ENCODE measurements at regions not wholly inside any gene's neighbourhood (a gene's known extent, or its start where the extent isn't known, plus 50 kb on each side); places are given as distances from the start of the nearest gene placed in this dataset.

DNA sequence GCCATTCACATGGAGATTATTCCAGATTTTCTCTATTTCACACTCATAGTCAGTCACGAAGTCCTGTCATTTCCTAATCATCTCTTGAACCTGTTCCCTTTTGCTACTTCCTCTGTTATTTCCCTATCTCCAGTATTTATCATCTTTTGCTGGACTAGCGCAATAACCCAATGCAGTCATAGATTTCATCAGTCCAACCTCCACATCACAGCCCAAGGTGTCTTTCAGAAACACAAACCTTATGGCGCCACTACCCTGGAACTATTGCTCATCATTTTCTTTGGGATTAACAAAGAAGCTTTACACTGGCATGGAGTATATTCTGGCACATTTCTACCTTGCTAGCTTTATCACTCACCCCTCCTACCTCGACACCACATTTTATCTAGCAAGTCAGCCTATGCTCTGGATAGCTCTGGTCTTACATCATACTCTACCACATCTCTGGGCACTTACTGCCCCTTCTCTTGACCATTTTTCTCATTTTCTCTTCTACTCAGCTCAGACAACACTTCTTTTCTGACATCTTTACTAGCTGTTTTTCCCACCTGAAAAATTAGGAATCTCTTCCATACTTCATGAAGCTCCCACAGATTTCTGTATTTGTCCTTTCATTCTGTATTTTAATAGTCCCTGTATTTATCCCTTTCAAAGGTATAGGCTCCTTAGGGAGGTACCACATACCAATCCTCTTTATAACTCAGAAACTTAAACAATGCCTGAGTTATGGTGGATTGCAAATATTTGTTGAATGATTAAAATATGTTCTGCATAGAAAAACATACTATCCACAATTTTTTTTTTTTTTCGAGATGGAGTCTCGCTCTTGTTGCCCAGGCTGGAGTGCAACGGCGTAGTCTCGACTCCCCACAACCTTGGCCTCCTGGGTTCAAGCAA is 534.7 kb downstream of the KLF12 start:
- ATAC-seq, result no peak

DNA sequence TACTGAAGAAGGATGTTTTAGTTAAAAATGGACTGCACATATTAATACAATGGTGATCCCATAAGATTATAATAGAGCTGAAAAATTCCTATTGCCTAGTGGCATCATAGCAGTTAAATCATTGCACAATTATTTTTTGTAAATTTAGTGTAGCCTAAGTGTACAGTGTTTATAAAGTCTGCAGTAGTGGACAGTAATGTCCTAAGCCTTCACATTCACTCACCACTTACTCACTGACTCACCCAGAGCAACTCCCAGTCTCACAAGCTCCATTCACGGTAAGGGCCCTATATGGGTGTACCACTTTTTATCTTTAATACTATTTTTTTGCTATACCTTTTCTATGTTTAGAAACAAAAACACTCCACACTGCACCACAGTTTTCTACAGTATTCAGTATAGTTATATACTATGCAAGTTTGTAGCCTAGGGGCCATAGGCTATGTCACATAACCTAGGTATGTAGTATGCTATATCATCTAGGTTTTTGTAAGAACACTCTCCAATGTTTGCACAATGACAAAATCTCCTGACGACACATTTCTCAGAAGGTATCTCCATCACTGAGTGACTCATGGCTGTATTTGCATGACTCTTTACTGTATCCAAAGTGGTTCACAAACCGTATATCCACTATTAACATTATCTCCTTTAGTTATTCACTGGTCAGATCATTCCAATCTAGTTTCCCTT is 536.0 kb downstream of the KLF12 start:
- DNase-seq (no peak), ATAC-seq (no peak)
- intact Hi-C loops (cut with DNase I), result no loop called here

More for the DNA sequence above, 534.7 kb downstream of the KLF12 start:
- DNase-seq, result no peak
- intact Hi-C loops (cut with DNase I), result no loop called here

GRCh38 chr13:73596382-73596781 is 537.6 kb downstream of the KLF5 start:
- DNase-seq (no peak), ATAC-seq (no peak)
- intact Hi-C loops (cut with DNase I), result no loop called here

DNA sequence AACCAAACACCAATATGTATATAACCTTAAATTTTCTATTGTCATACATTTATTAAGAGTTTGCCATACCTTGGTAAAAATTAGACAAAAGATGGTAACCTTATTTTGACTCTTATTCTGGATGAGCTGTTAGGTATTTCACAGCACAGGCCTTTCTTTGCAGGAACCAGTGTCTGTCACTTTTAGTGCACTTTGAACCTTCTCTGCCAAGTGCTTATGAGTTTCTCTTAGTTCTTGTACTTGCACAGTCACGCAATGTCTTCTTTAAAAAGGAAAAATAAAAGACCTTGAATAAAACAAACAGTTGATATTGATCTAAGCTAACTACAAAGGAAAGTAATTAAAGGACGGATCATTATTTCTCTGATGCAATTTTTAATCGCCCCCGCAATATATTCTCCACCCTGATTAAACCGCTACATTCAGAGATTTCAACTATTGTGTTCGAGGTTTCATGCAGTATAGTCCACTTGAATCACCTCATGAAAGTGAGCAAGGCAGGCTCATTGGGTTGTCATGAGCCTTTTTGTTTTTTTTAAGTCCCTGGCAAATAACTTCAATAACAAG is 534.5 kb downstream of the KLF5 start:
- DNase-seq (no peak), ATAC-seq (no peak)
- intact Hi-C loops (cut with DNase I), result no loop called here

GRCh38 chr13:73591861-73592260 is 533.1 kb downstream of the KLF5 start:
- DNase-seq (no peak), ATAC-seq (no peak)
- intact Hi-C loops (cut with DNase I), result no loop called here

DNA sequence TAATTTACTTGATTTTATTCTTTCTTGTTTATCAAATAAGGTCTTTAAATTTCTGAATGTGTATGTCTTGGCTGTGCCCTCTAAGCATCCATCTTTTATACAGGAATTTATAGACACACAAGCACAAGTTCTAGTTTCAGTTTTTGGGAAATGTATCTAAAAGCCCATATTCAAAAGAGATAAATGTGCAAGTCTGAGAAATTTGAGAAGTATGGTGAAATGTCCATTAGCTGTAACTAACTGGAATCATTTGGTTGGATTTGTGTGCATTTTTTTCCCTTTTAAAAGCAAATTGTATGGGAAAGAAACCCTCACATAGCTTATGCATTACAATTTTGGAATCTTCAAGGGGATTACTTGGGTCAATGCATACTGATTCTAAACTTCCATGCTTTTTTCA is 532.0 kb downstream of the KLF5 start:
- DNase-seq, result no peak
- intact Hi-C loops (cut with DNase I), result no loop called here
- ATAC-seq, result no peak

DNA sequence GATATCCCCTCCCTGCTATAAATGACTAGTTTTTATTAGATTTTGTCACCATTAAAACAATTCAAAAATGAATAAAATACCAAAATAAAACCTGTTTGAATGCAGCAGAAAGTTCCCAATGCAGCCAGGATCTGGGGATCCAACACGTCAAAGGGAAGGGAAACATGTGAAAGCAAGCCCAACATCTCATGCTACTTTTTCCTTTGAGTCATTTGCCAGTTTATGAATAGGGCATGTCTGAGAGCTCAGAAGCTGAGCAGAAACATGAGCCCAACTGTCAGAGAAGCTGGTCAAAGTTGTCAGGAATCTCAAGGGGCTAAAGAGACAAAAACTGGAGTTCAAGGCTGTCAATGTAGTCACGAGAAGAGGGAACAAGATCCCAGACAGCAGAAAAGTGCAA is 526.4 kb downstream of the KLF5 start:
- intact Hi-C loops (cut with DNase I), result no loop called here
- no peak for DNase-seq
- ATAC-seq, result no peak

- no peak for DNase-seq
- ATAC-seq, result no peak
- intact Hi-C loops (cut with DNase I), result no loop called here
Observed at GRCh38 chr13:73583331-73583730, 524.5 kb downstream of the KLF5 start.

DNA sequence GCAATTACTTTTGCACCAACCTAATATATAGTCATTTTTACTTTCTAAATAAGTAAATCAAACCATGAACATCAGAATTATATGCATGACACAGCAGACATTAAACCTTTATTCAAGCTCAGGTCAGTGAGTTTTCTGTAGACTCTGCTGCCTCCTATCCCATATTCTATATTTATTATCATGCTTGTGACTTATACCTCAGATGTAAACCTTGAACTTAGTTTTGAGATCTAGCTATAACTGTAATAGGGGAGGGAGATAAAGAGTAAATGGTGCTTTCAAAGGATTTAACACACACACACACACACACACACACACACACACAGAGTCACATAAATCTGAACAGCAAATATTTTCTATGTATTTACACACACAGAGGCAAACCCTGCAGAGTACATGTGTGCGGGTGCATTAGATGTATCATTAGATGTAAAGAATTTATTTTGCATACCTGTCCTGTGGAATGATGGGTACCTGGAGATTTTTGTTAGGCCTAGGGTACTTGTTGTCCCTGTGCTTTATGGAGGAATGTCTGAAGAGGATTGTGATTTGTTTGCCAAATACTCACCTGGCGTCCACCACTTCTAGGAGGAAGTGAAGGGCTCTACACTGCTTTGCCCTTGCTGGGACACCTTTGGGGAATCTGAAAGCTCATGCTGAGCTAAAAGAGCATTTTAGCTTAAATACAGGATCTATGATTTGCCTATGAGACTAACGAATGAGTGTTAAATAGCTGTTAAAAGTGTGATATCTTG is 521.9 kb downstream of the KLF5 start:
- ATAC-seq, result no peak
- DNase-seq, result no peak
- intact Hi-C loops (cut with DNase I), result no loop called here

DNA sequence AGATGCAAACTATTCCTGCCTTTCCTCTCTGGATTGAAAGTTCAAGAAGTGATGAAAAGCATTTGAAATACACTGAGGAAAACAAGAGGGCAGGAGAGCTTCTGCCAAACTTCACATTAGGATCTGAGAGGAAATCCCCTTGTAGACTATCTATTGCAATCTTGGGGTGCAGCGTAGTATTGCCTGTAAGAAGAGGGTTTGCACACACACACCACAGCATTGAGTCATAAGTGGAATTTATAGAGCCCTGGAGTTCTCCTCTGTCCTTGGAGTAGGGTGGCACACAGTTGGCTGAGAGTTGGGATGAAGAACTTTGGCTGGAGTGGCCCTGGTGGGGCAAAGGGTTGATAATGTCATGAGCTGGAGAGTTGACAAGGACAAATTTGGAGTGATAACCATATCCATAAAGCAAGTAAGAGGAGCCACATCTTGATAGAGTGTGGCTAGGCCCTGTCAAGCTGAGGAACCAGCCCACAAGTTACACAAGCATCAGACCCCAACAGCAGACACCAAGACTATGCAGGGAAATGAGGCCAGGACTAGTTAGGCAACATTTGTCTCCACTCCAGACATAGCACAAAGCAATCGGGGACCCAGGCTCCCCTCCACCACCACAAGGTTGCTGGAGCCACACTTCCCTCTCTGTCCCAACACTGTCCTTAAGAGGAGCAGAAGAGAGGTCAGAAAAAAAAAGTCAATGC is 520.9 kb downstream of the KLF5 start:
- intact Hi-C loops (cut with DNase I), result no loop called here
- ATAC-seq, result no peak

GRCh38 chr13:73578251-73578875 is 519.6 kb downstream of the KLF5 start:
- DNase-seq (no peak), ATAC-seq (peak in 1 of 2 donors; percentile 67)

More for the DNA sequence above, 520.9 kb downstream of the KLF5 start:
- DNase-seq, result no peak

DNA sequence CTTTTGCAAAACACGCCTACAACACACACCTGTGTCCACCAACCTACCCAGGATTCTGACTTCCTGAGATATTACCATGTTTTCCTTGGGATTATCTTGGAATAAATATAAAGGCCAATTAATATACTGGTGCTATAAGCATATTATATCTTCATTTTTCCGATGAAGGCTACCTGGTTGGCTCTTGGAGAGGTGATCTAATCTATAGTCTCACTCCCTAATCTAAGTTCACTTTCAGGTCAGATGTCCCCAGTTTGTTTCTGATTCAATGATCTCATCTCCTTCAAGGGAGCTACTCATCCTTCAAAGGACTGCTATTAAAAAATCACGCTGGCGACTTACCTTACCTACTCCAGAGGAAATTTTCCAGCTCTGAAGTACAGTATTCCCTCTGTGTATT is 517.5 kb downstream of the KLF5 start:
- intact Hi-C loops (cut with DNase I), result no loop called here
- ATAC-seq (no peak), DNase-seq (no peak)

More at GRCh38 chr13:73578251-73578875, 519.6 kb downstream of the KLF5 start:
- intact Hi-C loops (cut with DNase I), result no loop called here

GRCh38 chr13:73572824-73573223 is 514.0 kb downstream of the KLF5 start:
- ATAC-seq, result no peak
- no peak for DNase-seq
- intact Hi-C loops (cut with DNase I), result no loop called here

DNA sequence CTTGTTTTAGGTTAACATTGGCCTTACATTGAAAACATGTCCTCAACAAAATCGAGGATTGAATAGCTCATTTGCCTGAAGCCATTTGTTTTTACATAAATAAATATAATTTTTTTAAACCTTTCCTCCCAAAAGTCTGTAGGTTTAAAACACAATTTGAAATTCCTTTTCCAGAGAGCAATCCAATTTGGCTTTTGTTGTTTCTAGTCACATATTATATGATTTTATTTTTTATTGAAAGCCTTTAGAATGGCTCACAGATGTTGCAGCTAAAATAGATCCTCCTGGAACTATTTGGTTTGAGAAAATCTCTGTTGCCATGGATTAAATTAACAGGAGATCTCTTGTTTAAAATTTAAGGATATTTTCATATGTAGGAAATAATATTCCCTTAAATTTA is 512.6 kb downstream of the KLF5 start:
- no peak for ATAC-seq

DNA sequence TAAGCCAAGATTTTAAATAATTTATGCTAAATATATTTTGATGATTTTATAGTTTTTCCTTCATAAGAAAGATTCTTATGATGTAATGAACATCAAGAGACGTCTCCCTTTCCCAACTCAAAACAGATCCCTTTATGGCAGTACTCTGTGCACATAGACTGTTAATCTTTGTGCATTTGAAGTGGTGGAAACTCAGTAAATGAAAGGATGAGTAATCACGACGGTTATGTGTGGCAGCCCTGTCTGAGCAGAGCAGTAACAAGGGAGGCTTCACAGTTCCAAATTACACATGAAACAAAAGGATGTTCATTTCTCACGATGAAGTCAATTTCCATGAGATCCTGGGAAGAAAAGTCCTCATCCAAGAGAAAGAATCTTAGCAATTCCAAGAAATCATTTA is 498.1 kb downstream of the KLF5 start:
- ATAC-seq (no peak), DNase-seq (no peak)
- intact Hi-C loops (cut with DNase I), result no loop called here

More for the DNA sequence above, 512.6 kb downstream of the KLF5 start:
- no peak for DNase-seq
- intact Hi-C loops (cut with DNase I), result no loop called here

DNA sequence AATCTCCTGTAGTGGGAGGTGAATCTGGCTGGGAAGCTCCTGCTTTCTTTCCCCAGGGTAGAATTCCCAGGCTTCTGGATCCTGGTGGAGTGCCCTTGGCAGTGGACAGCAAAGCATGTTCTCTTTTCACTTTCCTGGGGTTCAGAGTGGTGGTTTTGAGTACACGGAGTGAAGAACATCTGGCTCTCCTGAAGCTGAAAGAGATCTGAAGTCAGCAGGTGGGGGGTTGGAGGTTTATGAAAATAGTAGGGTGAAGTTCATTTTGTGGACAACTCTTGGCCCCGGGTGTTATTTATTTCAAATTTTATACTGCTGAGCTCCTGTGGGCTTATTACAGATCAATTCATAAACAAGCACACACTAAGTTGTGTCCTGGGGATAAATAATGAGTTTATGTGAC is 497.3 kb downstream of the KLF5 start:
- no peak for ATAC-seq
- DNase-seq, result no peak
- intact Hi-C loops (cut with DNase I), result no loop called here

GRCh38 chr13:73551736-73552135 is 492.9 kb downstream of the KLF5 start:
- intact Hi-C loops (cut with DNase I), result no loop called here
- no peak for ATAC-seq
- no peak for DNase-seq

DNA sequence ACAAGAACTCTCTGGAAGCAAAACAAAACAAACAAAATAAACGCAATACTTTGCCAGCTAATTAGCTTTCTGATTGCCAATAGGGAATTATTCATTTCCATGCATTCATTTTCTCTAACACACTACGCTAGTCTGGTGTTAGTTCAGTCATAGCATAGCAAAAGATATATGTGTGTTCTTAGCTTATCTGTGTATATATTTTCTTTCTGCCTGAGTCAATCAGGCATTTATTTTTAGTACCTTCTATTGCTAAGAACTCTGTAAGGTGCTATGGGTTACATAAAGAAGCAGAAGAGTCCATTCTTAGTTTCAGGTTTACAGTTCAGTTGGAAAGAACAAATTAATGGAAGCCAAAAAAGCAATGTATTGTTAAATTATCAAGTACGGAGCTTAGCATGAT is 490.9 kb downstream of the KLF5 start:
- intact Hi-C loops (cut with DNase I), result no loop called here
- ATAC-seq, result no peak
- DNase-seq, result no peak

DNA sequence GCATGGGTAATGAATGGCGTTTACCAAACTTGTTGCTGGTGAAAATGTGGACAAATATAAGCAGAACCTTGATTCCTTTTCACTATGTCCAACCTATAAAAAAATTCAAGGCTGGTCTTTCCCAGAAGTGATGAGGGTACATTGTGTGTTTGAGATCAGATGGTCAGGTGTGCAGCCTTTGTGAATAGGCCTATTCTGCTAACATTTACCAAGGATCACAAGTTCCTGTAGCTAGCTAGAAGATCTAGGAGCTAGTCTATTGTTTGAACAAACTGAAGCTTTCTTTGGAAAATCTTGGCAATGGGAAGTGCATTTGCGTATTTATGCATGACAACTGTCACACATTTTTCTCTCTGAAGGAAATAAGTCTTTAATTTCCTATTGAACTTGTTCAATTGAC is 489.6 kb downstream of the KLF5 start:
- intact Hi-C loops (cut with DNase I), result no loop called here
- DNase-seq, result no peak
- ATAC-seq, result no peak
